MCF 10A (cell line): ENCODE measurements at regions not wholly inside any gene's neighbourhood (a gene's known extent, or its start where the extent isn't known, plus 50 kb on each side); places are given as distances from the start of the nearest gene placed in this dataset.

Experiments used
- BruUV-seq: library from RNA; stranded (reverse); fragments of 400-500 nt; replicated peaks from 2 replicates; lab custom pipeline; 2021; lab: Mats Ljungman, UMichigan
- CTCF ChIA-PET: fragments of 300-600 bp; sonication (Branson Sonifier 250); formaldehyde crosslinking; extraction: SDS; loops from one replicate; lab custom pipeline; 2021; ENCODE audit warnings: antibody characterized with exemption, inconsistent platforms; lab: Yijun Ruan, JAX
- POLR2A ChIA-PET: fragments of 300-600, 350-650 bp; sonication (Branson Sonifier 250); formaldehyde crosslinking; extraction: SDS; loops from one replicate; lab custom pipeline; 2020; ENCODE audit warnings: antibody characterized with exemption, inconsistent platforms; lab: Yijun Ruan, JAX
- DNase-seq: peaks from one replicate; pipeline ENCODE4 v3.0.0-alpha.2; 2018; ENCODE audit not compliant: unreplicated experiment
- H3K27ac Mint-ChIP-seq: one replicate; pipeline ENCODE4 v1.8.0; 2022; ENCODE audit warnings: mild to moderate bottlenecking, low read depth, mixed read lengths; ENCODE audit not compliant: unreplicated experiment
- H3K27me3 Mint-ChIP-seq: one replicate; pipeline ENCODE4 v1.8.0; 2022; ENCODE audit warnings: mixed read lengths; ENCODE audit not compliant: insufficient read depth, unreplicated experiment
- H3K36me3 Mint-ChIP-seq: one replicate; pipeline ENCODE4 v1.8.0; 2022; ENCODE audit warnings: mild to moderate bottlenecking, moderate library complexity, mixed read lengths; ENCODE audit not compliant: insufficient read depth, unreplicated experiment
- H3K4me1 Mint-ChIP-seq: one replicate; pipeline ENCODE4 v1.8.0; 2022; ENCODE audit warnings: mixed read lengths; ENCODE audit not compliant: insufficient read depth, unreplicated experiment
- H3K4me3 Mint-ChIP-seq: one replicate; pipeline ENCODE4 v1.8.0; 2022; ENCODE audit warnings: mild to moderate bottlenecking, moderate library complexity, mixed read lengths; ENCODE audit not compliant: unreplicated experiment
- H3K9me3 Mint-ChIP-seq: one replicate; pipeline ENCODE4 v1.8.0; 2022; ENCODE audit warnings: mixed read lengths; ENCODE audit not compliant: unreplicated experiment
- intact Hi-C: fragments of 100-400 bp; cut with micrococcal nuclease; formaldehyde crosslinking; loops from 2 replicates; pipeline ENCODE4 v1.14.1; 2022
- TF ChIP-seq, protein P1 (sequence below): fragments of 200-600 bp; IDR thresholded peaks from one replicate; pipeline ENCODE4 v1.8.0; 2022; ENCODE audit warnings: antibody characterized with exemption, mild to moderate bottlenecking; ENCODE audit not compliant: unreplicated experiment

- Mint-ChIP-seq H3K36me3 (no peaks in the 10 kb centered on the region), H3K27me3 (no peaks in the 10 kb centered on the region), H3K4me1 (no peaks in the 10 kb centered on the region), H3K9me3 (no peaks in the 10 kb centered on the region), H3K4me3 (no peak overlapping the region), H3K27ac (no peak overlapping the region)
- no peak for DNase-seq
- intact Hi-C loops = loop anchor here (5.0 kb wide), 1 partner anchor 181 kb away; no protein-coding TSS in a partner anchor
- TF ChIP-seq, protein P1, sequence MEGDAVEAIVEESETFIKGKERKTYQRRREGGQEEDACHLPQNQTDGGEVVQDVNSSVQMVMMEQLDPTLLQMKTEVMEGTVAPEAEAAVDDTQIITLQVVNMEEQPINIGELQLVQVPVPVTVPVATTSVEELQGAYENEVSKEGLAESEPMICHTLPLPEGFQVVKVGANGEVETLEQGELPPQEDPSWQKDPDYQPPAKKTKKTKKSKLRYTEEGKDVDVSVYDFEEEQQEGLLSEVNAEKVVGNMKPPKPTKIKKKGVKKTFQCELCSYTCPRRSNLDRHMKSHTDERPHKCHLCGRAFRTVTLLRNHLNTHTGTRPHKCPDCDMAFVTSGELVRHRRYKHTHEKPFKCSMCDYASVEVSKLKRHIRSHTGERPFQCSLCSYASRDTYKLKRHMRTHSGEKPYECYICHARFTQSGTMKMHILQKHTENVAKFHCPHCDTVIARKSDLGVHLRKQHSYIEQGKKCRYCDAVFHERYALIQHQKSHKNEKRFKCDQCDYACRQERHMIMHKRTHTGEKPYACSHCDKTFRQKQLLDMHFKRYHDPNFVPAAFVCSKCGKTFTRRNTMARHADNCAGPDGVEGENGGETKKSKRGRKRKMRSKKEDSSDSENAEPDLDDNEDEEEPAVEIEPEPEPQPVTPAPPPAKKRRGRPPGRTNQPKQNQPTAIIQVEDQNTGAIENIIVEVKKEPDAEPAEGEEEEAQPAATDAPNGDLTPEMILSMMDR = no peak
- POLR2A ChIA-PET = no interaction called here
- no TSS peak for BruUV-seq
- CTCF ChIA-PET = interaction anchor here (0.7 to 1.1 kb wide), 3 partner anchors 9 to 127 kb away, joined by 3 to 4 read pairs (median 3); no protein-coding TSS in a partner anchor
Observed at GRCh38 chr10:37707829-37708578, 149.4 kb downstream of the ZNF248 start.

GRCh38 chr10:37704566-37704965 is 152.8 kb downstream of the ZNF248 start:
- BruUV-seq = no TSS peak
- H3K27ac Mint-ChIP-seq = no peak overlapping the region
- ChIA-PET POLR2A (no interaction called here), CTCF (interaction anchor here (0.6 to 2.7 kb wide), 3 partner anchors 10 to 506 kb away, joined by 3 to 10 read pairs (median 4); no protein-coding TSS in a partner anchor)
- H3K4me3 Mint-ChIP-seq = no peak overlapping the region
- intact Hi-C loops = no loop called here
- no peaks in the 10 kb centered on the region for H3K4me1 Mint-ChIP-seq
- no peaks in the 10 kb centered on the region for H3K27me3 Mint-ChIP-seq
- TF ChIP-seq, protein P1 = no peak
- H3K36me3 Mint-ChIP-seq = no peaks in the 10 kb centered on the region
- no peak for DNase-seq
- no peaks in the 10 kb centered on the region for H3K9me3 Mint-ChIP-seq

DNA sequence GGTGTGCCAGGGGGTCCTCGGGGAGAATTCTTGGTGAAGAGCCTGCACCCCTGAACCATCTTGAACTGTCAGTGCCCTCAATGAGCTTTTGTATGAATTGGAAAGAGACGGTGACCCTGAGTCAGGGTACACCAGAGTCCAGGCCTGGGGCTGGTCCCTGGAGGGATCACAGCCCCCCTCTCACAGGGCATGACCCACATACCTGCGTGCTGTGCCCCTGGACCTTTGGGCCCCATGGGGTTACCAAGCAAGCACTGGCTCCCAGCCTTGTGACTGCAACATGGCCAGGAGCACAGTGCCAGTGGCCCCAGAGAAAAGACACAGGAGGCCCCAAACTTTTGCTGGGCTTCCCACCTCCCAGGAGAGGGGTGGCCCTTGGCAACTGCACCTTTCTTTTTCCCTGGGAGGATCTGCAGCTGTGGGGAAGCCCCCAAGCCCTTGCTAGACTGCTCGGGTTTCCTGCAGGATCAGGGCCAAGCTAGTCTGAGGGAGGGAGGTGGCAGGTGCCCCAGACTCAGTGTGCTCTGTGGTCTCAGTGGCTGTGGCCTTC is 153.5 kb downstream of the ZNF248 start:
- no TSS peak for BruUV-seq
- no peaks in the 10 kb centered on the region for H3K9me3 Mint-ChIP-seq
- TF ChIP-seq, protein P1 = no peak
- H3K4me1 Mint-ChIP-seq = no peaks in the 10 kb centered on the region
- CTCF ChIA-PET = interaction anchor here (0.5 to 0.6 kb wide), 2 partner anchors 29 to 505 kb away, joined by 3 to 4 read pairs; no protein-coding TSS in a partner anchor
- no peaks in the 10 kb centered on the region for H3K27me3 Mint-ChIP-seq
- no peak for DNase-seq
- H3K27ac Mint-ChIP-seq = no peak overlapping the region
- intact Hi-C loops = no loop called here
- H3K4me3 Mint-ChIP-seq = no peak overlapping the region
- H3K36me3 Mint-ChIP-seq = no peaks in the 10 kb centered on the region
- POLR2A ChIA-PET = no interaction called here

GRCh38 chr10:37703114-37703513 is 154.3 kb downstream of the ZNF248 start:
- no peak for DNase-seq

More at GRCh38 chr10:37703114-37703513, 154.3 kb downstream of the ZNF248 start:
- H3K4me1 Mint-ChIP-seq = no peaks in the 10 kb centered on the region
- ChIA-PET CTCF (interaction anchor here (0.6 to 0.8 kb wide), 2 partner anchors 11 to 803 kb away, joined by 3 read pairs; no protein-coding TSS in a partner anchor), POLR2A (no interaction called here)
- no peaks in the 10 kb centered on the region for H3K27me3 Mint-ChIP-seq
- no peak overlapping the region for H3K4me3 Mint-ChIP-seq
- no peak overlapping the region for H3K27ac Mint-ChIP-seq
- TF ChIP-seq, protein P1 = no peak
- no TSS peak for BruUV-seq
- intact Hi-C loops = no loop called here
- H3K36me3 Mint-ChIP-seq = no peaks in the 10 kb centered on the region
- H3K9me3 Mint-ChIP-seq = no peaks in the 10 kb centered on the region
